SK-N-SH (cell line): ENCODE measurements at regions not wholly inside any gene's neighbourhood (a gene's known extent, or its start where the extent isn't known, plus 50 kb on each side); places are given as distances from the start of the nearest gene placed in this dataset.

Experiments
- CTCF ChIP-seq: fragments of 200-600 bp; sonication (generic); IDR thresholded peaks from 2 replicates; pipeline ENCODE4 v1.6.1; 2017; ENCODE audit warnings: antibody characterized with exemption, mild to moderate bottlenecking, moderate library complexity
- ELF1 ChIP-seq: IDR thresholded peaks from 2 replicates; pipeline ENCODE4 v1.4.0; 2012
- FOXM1 ChIP-seq: IDR thresholded peaks from 2 replicates; pipeline ENCODE4 v1.4.0; 2012; ENCODE audit warnings: low read depth, mild to moderate bottlenecking
- JUND ChIP-seq: IDR thresholded peaks from 2 replicates; pipeline ENCODE4 v1.4.0; 2012
- POLR2AphosphoS5 ChIP-seq: IDR thresholded peaks from 2 replicates; pipeline ENCODE4 v1.6.1; 2012; ENCODE audit warnings: low read depth, low read length
- RAD21 ChIP-seq: IDR thresholded peaks from 2 replicates; pipeline ENCODE4 v1.6.1; 2012; ENCODE audit warnings: mild to moderate bottlenecking, low read length
- REST ChIP-seq: IDR thresholded peaks from 2 replicates; pipeline ENCODE4 v1.6.1; 2012; ENCODE audit warnings: mild to moderate bottlenecking, low read depth, low read length, moderate library complexity
- SIN3A ChIP-seq: IDR thresholded peaks from 2 replicates; pipeline ENCODE4 v1.6.1; 2012; ENCODE audit warnings: low read depth, mild to moderate bottlenecking, low read length, moderate library complexity, borderline replicate concordance
- TAF1 ChIP-seq: IDR thresholded peaks from 2 replicates; pipeline ENCODE4 v1.6.1; 2012; ENCODE audit warnings: low read depth, mild to moderate bottlenecking, low read length, moderate library complexity, borderline replicate concordance
- TCF12 ChIP-seq: IDR thresholded peaks from 2 replicates; pipeline ENCODE4 v1.4.0; 2012
- YY1 ChIP-seq: IDR thresholded peaks from 2 replicates; pipeline ENCODE4 v1.4.0; 2012; ENCODE audit warnings: low read depth, mild to moderate bottlenecking
- TF ChIP-seq, protein P1 (sequence below): fragments of 150-350 bp; IDR thresholded peaks from 2 replicates; pipeline ENCODE4 v1.6.1; 2017; ENCODE audit warnings: antibody characterized with exemption, low read length, low read depth, borderline replicate concordance

DNA sequence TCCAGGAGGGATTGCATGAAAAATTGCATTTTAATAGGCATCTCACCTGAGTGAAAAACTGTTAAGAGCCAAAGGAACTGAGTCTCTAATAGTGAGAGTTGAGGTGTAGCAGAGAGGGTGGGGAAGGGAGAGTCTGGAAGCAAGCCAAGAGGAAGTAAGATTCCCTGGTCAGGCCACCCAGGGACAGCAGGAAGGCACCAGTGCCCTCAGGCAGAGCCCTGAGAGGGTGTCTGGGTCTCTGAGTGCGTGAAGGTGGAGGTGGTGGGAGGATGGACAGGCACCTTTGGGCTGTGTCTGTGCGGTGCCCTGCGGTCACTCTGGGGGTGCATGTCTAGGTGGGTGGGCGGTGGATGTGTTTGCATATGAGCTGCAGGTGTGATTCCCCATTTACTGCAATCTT lies 300.4 kb upstream of the ROPN1 start:
- TF ChIP-seq YY1 (no peak), CTCF (no peak), SIN3A (no peak), TAF1 (no peak), RAD21 (no peak), POLR2AphosphoS5 (no peak), JUND (no peak), TCF12 (no peak), ELF1 (no peak), REST (no peak), FOXM1 (no peak)
- TF ChIP-seq, protein P1, sequence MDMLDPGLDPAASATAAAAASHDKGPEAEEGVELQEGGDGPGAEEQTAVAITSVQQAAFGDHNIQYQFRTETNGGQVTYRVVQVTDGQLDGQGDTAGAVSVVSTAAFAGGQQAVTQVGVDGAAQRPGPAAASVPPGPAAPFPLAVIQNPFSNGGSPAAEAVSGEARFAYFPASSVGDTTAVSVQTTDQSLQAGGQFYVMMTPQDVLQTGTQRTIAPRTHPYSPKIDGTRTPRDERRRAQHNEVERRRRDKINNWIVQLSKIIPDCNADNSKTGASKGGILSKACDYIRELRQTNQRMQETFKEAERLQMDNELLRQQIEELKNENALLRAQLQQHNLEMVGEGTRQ, result no peak
